ENCODE measurements at regions not wholly inside any gene's neighbourhood (a gene's known extent, or its start where the extent isn't known, plus 50 kb on each side); places are given as distances from the start of the nearest gene placed in this dataset.
"Not testable (repeated sequence)": the region's sequence is repeated elsewhere in the genome, so short reads cannot be mapped to it uniquely, and the experiment has no call there.

- no peak for DNase-seq
These were observed 90.3 kb downstream of the RPL27A start for GRCh38 chr11:8772571-8773519.

GRCh38 chr11:8773916-8774539, 91.4 kb downstream of the RPL27A start:
- no peak for DNase-seq

- not testable (repeated sequence) for DNase-seq
These were observed 92.3 kb downstream of the RPL27A start for GRCh38 chr11:8774916-8775315.

GRCh38 chr11:8775332-8775731, 92.7 kb downstream of the RPL27A start:
- no peak for DNase-seq

- no peak for DNase-seq
These were observed 93.1 kb downstream of the RPL27A start for GRCh38 chr11:8775734-8776133.

GRCh38 chr11:8776209-8776608, 93.6 kb downstream of the RPL27A start:
- no peak for DNase-seq

- DNase-seq, result no peak
These were observed 95.5 kb downstream of the RPL27A start for GRCh38 chr11:8777907-8778767.

GRCh38 chr11:8779107-8779506, 96.5 kb downstream of the RPL27A start:
- DNase-seq, result no peak

GRCh38 chr11:8779732-8780131, 97.1 kb downstream of the RPL27A start:
- DNase-seq, result no peak

- no peak for DNase-seq
These were observed 102.4 kb downstream of the RPL27A start for GRCh38 chr11:8784954-8785353.

- DNase-seq, result no peak
These were observed 102.9 kb downstream of the RPL27A start for GRCh38 chr11:8785457-8785856.

GRCh38 chr11:8785998-8786397, 103.4 kb downstream of the RPL27A start:
- no peak for DNase-seq

- no peak for DNase-seq
These were observed 104.3 kb downstream of the RPL27A start for GRCh38 chr11:8786933-8787332.

- no peak for DNase-seq
These were observed 104.8 kb downstream of the RPL27A start for GRCh38 chr11:8787372-8787771.

- no peak for DNase-seq
These were observed 106.0 kb downstream of the RPL27A start for GRCh38 chr11:8788616-8789015.

- no peak for DNase-seq
These were observed 107.3 kb downstream of the RPL27A start for GRCh38 chr11:8789864-8790263.

- no peak for DNase-seq
These were observed 108.4 kb downstream of the RPL27A start for GRCh38 chr11:8790968-8791367.

GRCh38 chr11:8792710-8793109, 110.1 kb downstream of the RPL27A start:
- no peak for DNase-seq

- no peak for DNase-seq
These were observed 110.7 kb downstream of the RPL27A start for GRCh38 chr11:8793114-8793777.

- DNase-seq, result no peak
These were observed 111.5 kb downstream of the RPL27A start for GRCh38 chr11:8794126-8794525.

GRCh38 chr11:8794677-8795103, 112.1 kb downstream of the RPL27A start:
- no peak for DNase-seq

GRCh38 chr11:8796941-8797340, 114.0 kb upstream of the AKIP1 start:
- no peak for DNase-seq

GRCh38 chr11:8799273-8799672, 111.7 kb upstream of the AKIP1 start:
- no peak for DNase-seq

All from eye (tissue), 1 donor.